ENCODE measurements at regions not wholly inside any gene's neighbourhood (a gene's known extent, or its start where the extent isn't known, plus 50 kb on each side); places are given as distances from the start of the nearest gene placed in this dataset.

- H3K4me3 ChIP-seq = no peak overlapping the region
- intact Hi-C loops (cut with DNase I, micrococcal nuclease) = no loop called here
- TF ChIP-seq CTCF (IDR thresholded peaks at IDR 0.05) = no peak
- H3K4me1 ChIP-seq (ENCODE audit: low read depth) = no peaks in the 10 kb centered on the region
- ATAC-seq = no peak
- no peak for DNase-seq
- H3K9me3 ChIP-seq = no peaks in the 10 kb centered on the region
- H3K36me3 ChIP-seq (ENCODE audit: low read depth) = no peaks in the 10 kb centered on the region
These were observed 373.7 kb downstream of the NAF1 start for GRCh38 chr4:162793004-162793403.

DNA sequence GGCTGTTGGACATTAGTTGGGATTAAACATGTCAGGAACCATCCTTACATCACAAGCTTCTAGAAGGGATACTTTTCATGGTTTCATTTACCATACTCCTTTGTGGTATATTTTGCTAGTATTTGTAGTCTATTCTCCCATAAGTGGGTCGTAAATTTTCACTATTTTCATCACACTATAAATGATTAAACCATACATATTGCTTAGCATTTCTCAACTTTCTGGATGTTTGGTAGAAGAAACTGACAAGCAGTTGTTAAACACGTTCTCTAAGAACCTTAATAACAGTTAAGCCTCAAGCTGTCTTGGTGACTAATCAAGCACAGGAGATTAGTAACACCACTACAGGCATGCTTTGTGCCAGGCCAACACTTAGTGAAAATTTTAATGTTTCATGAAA, 375.5 kb downstream of the NAF1 start:
- Histone ChIP-seq H3K36me3 (ENCODE audit: low read depth) (no peaks in the 10 kb centered on the region), H3K4me3 (no peak overlapping the region), H3K4me1 (ENCODE audit: low read depth) (no peaks in the 10 kb centered on the region), H3K9me3 (no peaks in the 10 kb centered on the region)
- DNase-seq (no peak), ATAC-seq (no peak)
- TF ChIP-seq CTCF (IDR thresholded peaks at IDR 0.05) = no peak
- intact Hi-C loops (cut with DNase I, micrococcal nuclease) = no loop called here

DNA sequence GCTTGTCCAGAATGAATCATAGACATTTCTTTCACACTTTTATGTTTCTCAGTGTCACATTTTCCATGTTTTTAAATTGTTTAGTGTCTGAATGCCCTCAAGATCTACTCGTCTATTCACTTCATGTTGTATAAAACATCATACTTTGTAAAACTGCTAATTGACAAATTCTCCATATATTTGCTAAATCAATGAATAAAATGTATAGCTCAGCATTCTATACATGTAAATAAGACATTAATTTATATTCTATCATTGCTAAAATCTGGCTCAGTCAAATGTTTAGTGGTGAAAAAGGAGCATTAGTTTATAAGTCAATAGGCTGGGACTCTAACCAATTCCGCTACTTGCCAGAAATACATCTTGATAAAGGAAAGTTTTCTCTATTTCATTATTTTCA, 379.6 kb downstream of the NAF1 start:
- intact Hi-C loops (cut with DNase I, micrococcal nuclease) = no loop called here
- no peaks in the 10 kb centered on the region for H3K9me3 ChIP-seq
- DNase-seq (no peak), ATAC-seq (no peak)
- no peaks in the 10 kb centered on the region for H3K4me1 ChIP-seq (ENCODE audit: low read depth)
- no peaks in the 10 kb centered on the region for H3K36me3 ChIP-seq (ENCODE audit: low read depth)
- H3K4me3 ChIP-seq = no peak overlapping the region
- no peak for TF ChIP-seq CTCF (IDR thresholded peaks at IDR 0.05)

GRCh38 chr4:162782778-162783525, 383.7 kb downstream of the NAF1 start:
- no peaks in the 10 kb centered on the region for H3K36me3 ChIP-seq (ENCODE audit: low read depth)
- H3K4me1 ChIP-seq (ENCODE audit: low read depth) = no peaks in the 10 kb centered on the region
- intact Hi-C loops (cut with DNase I, micrococcal nuclease) = no loop called here
- DNase-seq (no peak), ATAC-seq (no peak)
- H3K4me3 ChIP-seq = no peak overlapping the region
- H3K9me3 ChIP-seq = no peaks in the 10 kb centered on the region
- no peak for TF ChIP-seq CTCF (IDR thresholded peaks at IDR 0.05)

- H3K4me1 ChIP-seq (ENCODE audit: low read depth) = no peaks in the 10 kb centered on the region
- H3K36me3 ChIP-seq (ENCODE audit: low read depth) = no peaks in the 10 kb centered on the region
- no peaks in the 10 kb centered on the region for H3K9me3 ChIP-seq
- no peak for TF ChIP-seq CTCF (IDR thresholded peaks at IDR 0.05)
- ATAC-seq = no peak
- no peak for DNase-seq
- intact Hi-C loops (cut with DNase I, micrococcal nuclease) = no loop called here
- no peak overlapping the region for H3K4me3 ChIP-seq
These were observed 384.5 kb downstream of the NAF1 start for GRCh38 chr4:162782096-162782777.
